HG02970 (cell line): ENCODE measurements at regions not wholly inside any gene's neighbourhood (a gene's known extent, or its start where the extent isn't known, plus 50 kb on each side); places are given as distances from the start of the nearest gene placed in this dataset.

Experiments
- ATAC-seq: cut with Tn5 transposase; IDR thresholded peaks from one replicate; pipeline ENCODE4 v1.9.1; 2021; ENCODE audit warnings: mild to moderate bottlenecking, moderate library complexity, moderate number of reproducible peaks; ENCODE audit not compliant: unreplicated experiment, low FRiP score

GRCh38 chr11:115874843-115875242 is 370.6 kb upstream of the CADM1 start:
- no peak for ATAC-seq

DNA sequence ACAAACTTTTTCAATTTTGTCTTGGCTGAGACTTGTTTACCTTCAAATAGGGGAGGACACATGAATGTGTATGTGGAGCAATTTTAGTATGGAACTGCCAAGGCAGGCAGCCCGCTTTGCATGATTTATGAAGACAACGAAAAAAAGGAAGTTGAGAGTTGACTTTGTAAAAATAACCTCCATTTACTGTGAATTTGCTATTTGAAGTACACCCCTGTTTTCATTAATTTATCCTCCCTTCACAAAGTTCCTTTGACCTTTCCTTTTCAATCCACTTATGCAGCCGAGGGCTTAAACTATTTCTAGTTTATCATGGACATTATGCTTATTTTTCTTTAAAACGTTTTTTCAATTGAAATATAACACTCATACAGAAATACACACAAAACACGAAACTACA is 369.6 kb upstream of the CADM1 start:
- no peak for ATAC-seq

DNA sequence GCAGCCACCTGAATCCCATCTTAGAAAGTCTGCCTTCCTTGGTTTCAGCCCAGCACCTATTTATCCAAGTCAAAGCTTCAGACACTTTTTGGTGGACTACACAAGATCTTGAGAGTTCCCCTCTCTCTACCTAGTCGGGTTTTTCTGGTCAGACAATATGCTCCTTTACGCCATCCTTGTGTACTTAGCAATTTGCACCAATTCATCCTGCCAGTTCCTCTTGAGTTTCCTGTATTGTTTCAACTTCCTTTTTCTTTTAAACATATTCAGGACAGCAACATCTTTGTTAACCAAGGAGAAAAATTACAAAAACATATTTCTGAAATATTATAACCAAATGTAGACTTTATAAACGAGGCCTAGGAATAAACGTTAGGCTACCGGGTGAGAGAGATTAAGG is 368.2 kb upstream of the CADM1 start:
- ATAC-seq: no peak

GRCh38 chr11:115871161-115871760 is 367.0 kb upstream of the CADM1 start:
- no peak for ATAC-seq

GRCh38 chr11:115869780-115870431 is 365.7 kb upstream of the CADM1 start:
- peak; percentile 50 for ATAC-seq

DNA sequence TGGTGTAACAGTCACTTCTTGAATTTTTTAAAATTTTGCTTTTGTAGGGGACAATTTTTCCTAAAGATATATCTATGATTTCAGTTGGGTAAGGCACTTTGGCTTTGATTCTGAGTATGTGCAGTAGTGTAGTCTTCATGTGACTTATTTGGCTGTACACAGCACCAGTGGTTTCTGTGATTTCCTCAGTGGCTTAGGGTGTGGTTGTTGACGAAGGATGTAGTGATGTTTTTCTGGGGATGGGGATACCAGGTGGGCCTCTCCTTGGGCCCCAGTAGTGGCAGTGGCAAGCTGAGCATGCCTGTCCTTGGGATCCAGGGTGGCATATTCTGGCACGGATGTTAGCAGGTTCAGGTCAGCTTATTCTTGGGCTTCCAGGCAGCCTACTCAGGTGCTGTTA is 364.9 kb upstream of the CADM1 start:
- ATAC-seq: no peak

DNA sequence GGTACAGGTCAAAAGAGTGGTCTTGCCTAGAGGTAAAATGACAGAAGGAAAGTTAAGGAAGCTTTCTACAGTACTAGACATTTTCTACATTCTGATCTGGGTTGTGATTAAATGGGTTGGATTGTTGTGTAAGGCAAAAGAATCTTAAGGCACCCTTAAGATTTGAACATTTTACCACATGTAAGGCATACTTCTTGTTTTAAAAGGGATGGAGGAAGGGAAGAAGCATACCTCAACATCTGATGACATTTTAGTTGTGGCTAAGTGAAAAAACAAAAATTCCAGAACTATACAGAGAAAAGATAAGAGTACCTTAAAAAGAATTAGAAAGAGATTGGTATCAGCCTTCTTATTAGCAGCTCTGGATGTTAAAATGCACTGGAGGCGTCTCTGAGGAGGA is 356.0 kb upstream of the CADM1 start:
- no peak for ATAC-seq

- ATAC-seq: no peak
Observed at GRCh38 chr11:115848611-115849010, 344.4 kb upstream of the CADM1 start.

DNA sequence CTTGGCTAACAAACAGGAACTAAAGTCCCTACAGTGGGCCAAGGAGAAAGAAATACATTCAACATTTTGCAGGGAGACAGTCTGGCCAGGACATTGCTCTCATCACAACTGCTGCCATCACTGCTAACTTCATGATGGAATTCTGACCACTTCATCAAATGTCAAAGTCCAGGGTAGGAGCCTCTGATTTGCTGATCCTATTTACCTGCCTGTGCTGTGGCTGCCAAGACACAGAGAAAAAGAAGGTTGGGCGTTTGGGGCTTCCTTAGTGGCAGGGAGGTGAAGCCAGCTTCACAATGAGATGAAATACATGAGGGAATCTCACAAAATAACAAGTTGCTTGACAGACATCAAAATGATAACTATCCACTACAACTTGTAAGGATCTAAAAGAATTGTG is 343.9 kb upstream of the CADM1 start:
- no peak for ATAC-seq

GRCh38 chr11:115845872-115846271 is 341.7 kb upstream of the CADM1 start:
- no peak for ATAC-seq

- no peak for ATAC-seq
Observed at GRCh38 chr11:115843685-115844084, 339.5 kb upstream of the CADM1 start.

DNA sequence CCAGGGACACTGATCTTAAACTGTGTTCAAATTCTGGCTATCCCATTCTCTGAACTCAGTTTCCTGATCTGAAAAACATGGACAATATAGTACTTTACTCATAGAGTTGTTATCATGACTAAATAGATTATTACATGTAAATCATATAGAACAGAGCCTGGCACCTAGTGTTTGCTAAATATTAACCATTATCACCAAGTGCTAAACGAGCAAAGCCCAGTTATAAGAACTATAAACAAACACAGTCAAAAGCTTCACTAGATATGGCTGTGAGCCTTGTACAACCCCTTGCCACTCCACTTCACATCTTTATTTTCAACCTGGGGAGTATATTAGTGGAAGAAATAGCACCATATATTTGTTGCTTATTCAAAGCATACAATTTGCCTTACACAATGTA is 338.9 kb upstream of the CADM1 start:
- ATAC-seq: no peak

GRCh38 chr11:115820026-115820425 is 315.8 kb upstream of the CADM1 start:
- no peak for ATAC-seq

- no peak for ATAC-seq
Observed at GRCh38 chr11:115819014-115819413, 314.8 kb upstream of the CADM1 start.

DNA sequence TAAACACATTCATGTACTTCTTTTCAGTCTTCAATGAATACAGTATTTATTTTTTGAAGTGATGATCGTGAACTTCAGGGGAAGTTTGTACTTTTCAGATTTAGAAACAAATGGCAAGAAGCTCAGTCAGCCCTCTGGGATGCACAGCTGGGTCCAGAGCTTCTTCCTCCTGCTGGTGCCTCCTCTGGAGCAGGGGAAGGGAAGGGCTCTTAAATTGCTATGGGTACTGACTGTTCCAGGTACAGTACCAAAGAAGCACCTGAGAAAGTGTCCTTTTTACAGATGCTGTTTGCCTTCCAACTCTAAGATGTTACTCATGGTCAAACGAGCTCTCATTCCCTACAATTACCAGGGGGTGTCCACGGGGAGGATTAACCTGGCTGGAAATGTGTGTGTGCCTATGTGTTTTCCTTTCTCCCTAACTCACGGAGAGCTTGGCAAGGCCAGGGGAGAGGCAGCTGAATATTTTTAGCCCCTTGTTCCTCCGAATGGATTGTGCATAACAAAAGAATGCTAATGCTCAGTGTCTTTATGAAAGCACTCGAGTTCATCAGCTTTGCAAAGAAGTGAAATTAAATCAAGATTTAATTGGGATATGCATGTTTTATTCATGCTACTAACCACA is 313.7 kb upstream of the CADM1 start:
- ATAC-seq: no peak

- no peak for ATAC-seq
Observed at GRCh38 chr11:115808351-115808940, 304.2 kb upstream of the CADM1 start.

DNA sequence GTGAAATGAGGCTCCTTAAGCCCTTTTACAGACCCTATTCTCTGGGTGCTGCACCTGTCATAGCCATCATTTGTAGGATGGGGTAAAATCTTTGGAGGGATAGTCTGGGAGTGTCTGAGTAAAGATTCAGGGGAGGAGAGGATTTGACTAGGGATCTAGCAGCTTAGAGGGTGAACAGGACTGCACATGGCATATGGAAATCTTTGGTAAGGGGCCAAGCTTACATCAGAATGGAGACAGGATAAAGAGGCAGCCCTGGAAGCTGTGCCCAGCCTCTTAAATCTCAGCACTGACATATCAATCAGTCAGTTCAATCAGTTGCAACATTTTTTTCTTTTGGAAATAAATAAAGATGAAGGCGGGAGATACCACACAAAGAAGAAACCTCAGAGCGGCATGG is 301.8 kb upstream of the CADM1 start:
- no peak for ATAC-seq

DNA sequence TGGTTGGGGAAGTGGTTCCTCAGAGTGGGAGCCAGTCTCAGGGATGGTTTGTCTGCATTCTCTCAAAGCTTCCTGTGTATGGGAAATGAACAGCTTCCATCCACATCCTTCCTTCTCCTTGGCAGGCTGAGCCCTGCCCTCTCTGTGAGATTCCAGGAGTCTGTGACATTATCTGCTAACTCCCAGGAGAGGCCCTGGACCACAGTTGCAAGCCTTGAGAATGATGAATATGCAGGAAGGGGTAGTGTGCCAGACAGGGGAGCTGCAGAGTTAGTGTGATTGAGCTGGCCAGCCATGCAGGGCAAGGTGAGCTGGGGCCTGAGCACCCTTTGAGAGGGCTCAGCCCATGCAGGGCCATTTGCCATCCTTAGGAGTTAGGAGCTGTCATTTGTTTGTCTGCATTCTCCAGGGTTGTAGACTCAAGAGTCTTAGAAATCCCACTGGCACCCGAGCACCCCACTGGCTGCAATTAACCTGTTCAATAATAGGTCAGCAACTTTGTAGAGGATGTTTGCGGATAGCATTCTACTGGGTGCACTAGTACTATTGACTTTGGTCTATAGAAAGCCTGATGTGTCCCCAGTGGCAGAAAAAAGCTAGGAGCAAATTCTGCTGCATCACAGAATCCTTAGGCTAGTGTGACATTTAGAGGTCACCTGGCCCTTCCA is 299.0 kb upstream of the CADM1 start:
- no peak for ATAC-seq

DNA sequence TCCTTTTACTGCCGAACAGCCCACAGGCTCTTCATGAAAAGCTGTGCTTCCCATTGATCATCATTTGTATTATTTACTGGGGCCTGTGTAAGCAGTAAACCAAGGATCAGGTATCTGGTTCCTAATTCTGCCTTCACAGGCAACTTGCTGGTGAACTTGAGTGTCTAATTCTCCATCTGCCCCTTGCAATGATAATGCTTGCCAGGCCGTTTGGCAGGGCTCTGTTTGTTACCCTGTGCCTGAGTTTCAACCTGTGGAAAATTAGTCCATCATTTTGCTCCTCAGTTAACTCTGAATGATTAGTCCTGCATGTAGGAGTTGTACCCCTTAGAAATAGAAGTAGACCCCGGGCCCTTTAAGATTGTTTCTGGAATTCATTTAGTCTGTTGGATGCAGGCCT is 298.4 kb upstream of the CADM1 start:
- no peak for ATAC-seq

- ATAC-seq: no peak
Observed at GRCh38 chr11:115792903-115793302, 288.7 kb upstream of the CADM1 start.

GRCh38 chr11:115787302-115787701 is 283.1 kb upstream of the CADM1 start:
- ATAC-seq: no peak
